ENCODE measurements at regions not wholly inside any gene's neighbourhood (a gene's known extent, or its start where the extent isn't known, plus 50 kb on each side); places are given as distances from the start of the nearest gene placed in this dataset.

- Histone ChIP-seq H3K27ac (no peak overlapping the region), H3K4me3 (no peak overlapping the region)
- no peak for TF ChIP-seq CTCF (IDR thresholded peaks at IDR 0.05)
- DNase-seq (ENCODE audit: low spot score) = no peak
Measured at GRCh38 chr6:120852293-120852849, 481.9 kb downstream of the TBC1D32 start.

- no peak overlapping the region for H3K27ac ChIP-seq
- H3K4me3 ChIP-seq = no peak overlapping the region
- TF ChIP-seq CTCF (IDR thresholded peaks at IDR 0.05) = no peak
- DNase-seq (ENCODE audit: low spot score) = no peak
Measured at GRCh38 chr6:120826253-120826652, 508.0 kb downstream of the TBC1D32 start.

- Histone ChIP-seq H3K27ac (no peak overlapping the region), H3K4me3 (no peak overlapping the region)
- DNase-seq (ENCODE audit: low spot score) = no peak
- no peak for TF ChIP-seq CTCF (IDR thresholded peaks at IDR 0.05)
Measured at GRCh38 chr6:120816794-120817193, 517.5 kb downstream of the TBC1D32 start.

GRCh38 chr6:120805276-120805675 lies 529.0 kb downstream of the TBC1D32 start:
- no peak for DNase-seq (ENCODE audit: low spot score)

GRCh38 chr6:120804612-120805011 lies 529.7 kb downstream of the TBC1D32 start:
- no peak for DNase-seq (ENCODE audit: low spot score)
- no peak for TF ChIP-seq CTCF (IDR thresholded peaks at IDR 0.05)
- Histone ChIP-seq H3K4me3 (no peak overlapping the region), H3K27ac (no peak overlapping the region)

More at GRCh38 chr6:120805276-120805675, 529.0 kb downstream of the TBC1D32 start:
- H3K27ac ChIP-seq = no peak overlapping the region
- TF ChIP-seq CTCF (IDR thresholded peaks at IDR 0.05) = no peak
- H3K4me3 ChIP-seq = no peak overlapping the region

GRCh38 chr6:120786682-120787081 lies 547.6 kb downstream of the TBC1D32 start:
- no peak for DNase-seq (ENCODE audit: low spot score)
- Histone ChIP-seq H3K27ac (no peak overlapping the region), H3K4me3 (no peak overlapping the region)
- no peak for TF ChIP-seq CTCF (IDR thresholded peaks at IDR 0.05)

GRCh38 chr6:120786256-120786655 lies 548.0 kb downstream of the TBC1D32 start:
- DNase-seq (ENCODE audit: low spot score) = no peak
- Histone ChIP-seq H3K4me3 (no peak overlapping the region), H3K27ac (no peak overlapping the region)
- TF ChIP-seq CTCF (IDR thresholded peaks at IDR 0.05) = no peak
